ENCODE measurements at regions not wholly inside any gene's neighbourhood (a gene's known extent, or its start where the extent isn't known, plus 50 kb on each side); places are given as distances from the start of the nearest gene placed in this dataset.

DNA sequence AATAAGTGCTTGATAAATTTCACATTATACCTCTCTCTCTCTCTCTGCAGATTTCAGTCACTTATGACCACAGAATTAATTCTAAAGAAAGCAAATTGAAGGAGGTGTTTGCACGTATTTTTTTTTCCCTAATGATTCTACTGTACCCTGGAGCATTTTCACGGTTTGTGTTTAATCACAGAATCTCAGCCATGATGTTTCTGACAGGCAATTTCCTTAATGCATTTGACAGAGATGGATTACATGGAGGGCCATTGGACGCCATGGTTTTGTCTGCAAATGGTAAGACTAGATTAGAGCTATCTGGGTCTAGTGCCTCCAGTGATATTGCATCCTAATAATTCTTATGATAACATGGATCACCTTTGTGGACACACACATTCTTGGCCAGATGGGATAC lies 147.5 kb upstream of the RBFOX1 start:
- no peak for DNase-seq (ENCODE audit: low read depth in 1 of 2, low spot score in 1 of 2)

DNA sequence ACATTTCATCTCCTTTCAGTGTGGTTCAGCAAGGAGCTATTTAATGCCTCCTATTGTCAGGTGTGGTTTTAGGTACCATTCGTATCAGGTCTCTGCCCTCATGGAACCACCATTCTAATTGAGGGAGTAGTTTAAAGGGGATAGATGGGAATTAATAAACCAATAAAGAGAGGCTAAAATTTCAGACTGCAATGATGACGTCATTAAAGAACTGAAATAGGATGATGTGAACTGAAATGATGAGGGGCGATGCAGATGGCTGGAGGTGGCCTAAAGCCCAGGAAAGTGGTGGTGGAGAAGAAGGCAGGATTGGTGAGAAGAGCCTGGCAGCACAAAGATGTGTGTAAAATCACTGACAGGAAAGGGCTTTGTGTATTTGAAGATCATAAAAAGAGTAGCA lies 148.9 kb upstream of the RBFOX1 start:
- no peak for DNase-seq (ENCODE audit: low read depth in 1 of 2, low spot score in 1 of 2)

DNA sequence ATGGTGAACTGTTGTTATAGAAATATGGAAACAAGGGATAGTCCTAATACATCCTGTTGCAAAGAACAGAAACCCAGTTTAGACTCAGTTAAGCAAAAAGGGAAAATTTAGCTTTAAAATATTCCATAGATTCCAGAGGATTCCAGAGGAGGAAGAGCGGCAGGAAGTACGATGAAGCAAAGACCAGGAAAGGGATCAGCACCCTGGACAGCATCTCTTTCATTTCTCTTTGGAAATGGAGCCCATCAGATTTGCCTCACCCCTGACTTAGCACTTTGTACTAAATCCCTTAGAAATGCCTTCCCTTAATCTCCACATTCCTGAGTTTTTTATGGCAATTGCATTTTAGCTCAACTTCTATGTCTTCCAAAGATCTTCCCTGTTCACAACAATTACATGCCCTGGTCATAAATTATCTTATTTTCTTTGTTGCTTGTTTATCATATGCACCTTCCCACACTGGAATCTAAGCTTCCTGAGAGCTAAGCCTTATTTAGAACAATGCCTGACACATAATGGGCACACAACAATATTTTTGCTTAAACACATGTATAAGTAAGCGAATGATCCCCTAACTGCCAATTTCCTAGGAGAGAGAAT lies 150.0 kb upstream of the RBFOX1 start:
- no peak for DNase-seq (ENCODE audit: low read depth in 1 of 2, low spot score in 1 of 2)

DNA sequence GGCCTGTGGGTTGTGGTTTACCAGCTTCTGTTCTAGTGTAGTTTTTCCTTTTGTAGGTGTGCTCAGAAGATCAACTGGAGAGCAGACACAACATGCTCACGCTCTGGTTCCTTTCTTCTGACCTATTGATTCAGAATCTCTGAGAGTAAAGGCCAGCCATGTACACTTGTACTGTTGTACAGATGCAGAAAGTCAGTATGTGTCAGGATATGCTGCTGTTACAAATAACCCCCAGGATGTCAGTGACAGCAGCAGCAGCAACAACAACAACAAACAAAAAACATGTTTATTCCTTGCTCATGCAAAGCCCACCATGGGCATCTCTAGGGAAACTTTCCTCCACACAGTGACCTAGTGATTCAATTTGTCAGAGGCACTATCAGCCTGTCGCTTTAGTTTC lies 154.8 kb upstream of the RBFOX1 start:
- no peak for DNase-seq (ENCODE audit: low read depth in 1 of 2, low spot score in 1 of 2)

DNA sequence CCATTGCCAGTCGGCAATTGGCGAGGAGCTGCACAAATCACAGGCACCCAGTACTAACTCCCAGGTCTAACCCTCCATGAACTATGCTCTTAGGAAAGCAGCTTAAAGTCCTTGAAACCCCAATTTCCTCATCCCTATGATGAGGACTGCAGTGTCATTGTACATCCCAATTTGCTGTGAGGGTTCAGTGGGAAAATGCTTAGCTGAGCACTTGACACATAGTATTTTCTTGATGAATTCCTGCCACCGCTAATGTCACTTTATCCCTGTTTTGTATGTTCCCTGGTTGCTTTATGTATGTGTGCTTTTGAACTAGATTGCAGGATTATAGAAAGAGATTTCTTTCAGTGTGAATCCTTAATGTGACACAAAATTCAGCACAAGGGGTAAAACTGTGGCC lies 161.5 kb upstream of the RBFOX1 start:
- no peak for DNase-seq (ENCODE audit: low read depth in 1 of 2, low spot score in 1 of 2)

DNA sequence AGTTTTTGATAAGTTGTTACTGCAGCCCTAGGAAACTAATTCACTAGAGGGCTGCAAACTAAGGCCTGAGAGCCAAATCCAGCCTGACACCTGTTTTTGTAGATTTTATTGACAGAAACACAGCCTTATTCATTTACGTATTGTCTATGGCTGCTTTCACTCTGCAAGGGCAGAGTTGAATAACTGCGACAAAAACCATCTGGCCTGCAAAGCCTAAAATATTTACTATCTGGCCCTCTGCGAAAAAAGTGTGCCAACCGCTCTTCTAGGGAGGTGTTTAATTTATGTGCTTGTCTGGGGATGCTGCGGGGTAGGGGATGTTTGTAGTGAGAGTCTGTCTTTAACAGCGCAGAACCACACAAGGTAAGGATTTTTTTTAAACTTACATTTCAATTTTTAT lies 165.0 kb upstream of the RBFOX1 start:
- DNase-seq (ENCODE audit: low read depth in 1 of 2, low spot score in 1 of 2): no peak

DNA sequence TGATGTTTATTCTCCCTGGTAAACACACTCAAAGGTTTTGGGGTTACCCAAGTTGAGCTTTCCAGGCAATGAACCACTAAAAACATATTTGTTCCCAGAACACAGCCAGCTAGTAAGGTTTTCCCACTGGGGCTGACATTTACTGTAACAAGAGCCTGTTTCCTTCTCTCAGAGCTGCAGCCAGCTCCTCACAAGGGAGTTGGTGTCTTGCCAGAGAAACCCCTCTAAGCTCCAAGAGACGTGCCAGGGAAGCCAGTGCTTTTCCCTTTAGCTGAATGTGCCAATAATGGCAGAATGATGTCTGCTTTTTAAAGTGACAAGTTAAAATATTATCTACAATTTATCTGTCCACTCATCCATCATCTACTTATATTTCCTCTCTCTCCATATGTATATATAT lies 170.8 kb upstream of the RBFOX1 start:
- no peak for DNase-seq (ENCODE audit: low read depth in 1 of 2, low spot score in 1 of 2)

DNA sequence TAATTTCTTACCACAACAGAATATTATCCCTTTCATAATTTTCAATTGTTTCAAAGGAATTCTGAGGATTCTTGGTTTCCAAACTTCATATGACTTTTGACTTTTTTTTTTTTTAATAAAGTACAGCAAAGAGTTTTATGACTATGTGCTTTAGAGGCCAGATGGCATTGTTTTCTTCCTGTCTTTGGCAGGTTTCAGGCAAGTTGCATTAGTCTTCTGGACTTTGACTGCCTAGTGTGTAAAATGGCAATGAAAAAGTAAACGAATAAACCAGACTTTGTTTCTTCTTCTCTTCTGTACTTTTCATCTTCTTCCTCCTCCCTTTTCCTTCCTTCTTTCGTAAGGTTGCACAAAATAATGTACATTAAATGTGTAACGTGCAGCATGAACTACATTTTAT lies 172.6 kb upstream of the RBFOX1 start:
- no peak for DNase-seq (ENCODE audit: low read depth in 1 of 2, low spot score in 1 of 2)

DNA sequence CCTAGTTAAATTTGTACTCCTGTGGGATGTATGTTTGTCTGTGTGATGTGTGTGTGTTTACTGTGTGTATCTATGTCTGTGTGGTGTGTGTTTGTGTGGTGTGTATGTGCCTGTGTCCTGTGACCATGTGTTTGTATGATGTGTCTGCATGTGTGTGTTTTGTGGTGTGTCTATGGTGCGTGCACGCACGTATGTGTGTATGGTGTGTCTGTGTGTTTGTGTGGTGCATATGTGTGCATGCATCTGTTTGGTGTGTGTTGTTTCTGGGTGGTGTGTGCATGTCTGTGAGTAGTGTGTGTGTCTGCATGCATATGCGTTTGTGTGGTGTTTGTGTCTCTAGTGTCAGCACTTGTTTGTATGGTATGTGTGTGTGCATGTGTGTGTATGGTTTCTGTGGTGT lies 174.2 kb upstream of the RBFOX1 start:
- no peak for DNase-seq (ENCODE audit: low read depth in 1 of 2, low spot score in 1 of 2)

DNA sequence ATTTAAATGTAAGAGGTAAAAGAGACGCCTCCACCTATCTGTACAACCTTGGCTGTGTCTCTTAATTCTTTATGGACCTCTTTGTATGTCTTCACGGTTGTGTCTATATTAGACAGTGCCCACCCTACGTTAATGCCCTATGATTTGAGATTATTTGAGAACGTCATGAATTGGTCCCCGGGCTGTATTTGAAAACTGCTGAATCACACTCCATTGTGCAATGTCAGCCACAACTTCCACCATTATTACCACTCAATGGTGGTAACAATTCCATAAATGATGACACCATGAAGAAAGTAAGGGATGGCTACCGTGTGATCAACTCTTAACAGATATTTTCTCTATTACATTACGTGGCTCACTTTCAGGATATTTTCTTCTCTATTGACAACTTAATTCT lies 182.4 kb upstream of the RBFOX1 start:
- no peak for DNase-seq (ENCODE audit: low read depth in 1 of 2, low spot score in 1 of 2)

DNA sequence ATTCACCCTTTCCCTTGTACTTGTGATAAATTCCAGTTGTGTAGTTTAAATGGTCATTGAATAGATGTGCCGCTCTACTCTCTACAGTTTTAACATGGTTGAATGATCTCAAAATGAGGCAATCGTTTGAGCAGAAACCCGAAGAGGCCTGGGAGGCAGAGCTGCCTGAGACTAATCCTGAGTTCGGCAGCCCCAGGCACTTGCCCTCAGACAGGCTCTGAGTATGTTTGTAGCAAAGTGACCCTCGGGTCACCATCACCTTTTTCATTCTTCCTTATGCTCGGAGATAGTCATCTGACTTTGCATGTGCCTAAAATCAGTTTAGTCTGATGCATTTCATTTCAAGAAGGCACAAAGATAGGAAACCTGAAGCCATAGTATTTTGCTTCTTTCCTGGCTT lies 184.0 kb upstream of the RBFOX1 start:
- no peak for DNase-seq (ENCODE audit: low read depth in 1 of 2, low spot score in 1 of 2)

DNA sequence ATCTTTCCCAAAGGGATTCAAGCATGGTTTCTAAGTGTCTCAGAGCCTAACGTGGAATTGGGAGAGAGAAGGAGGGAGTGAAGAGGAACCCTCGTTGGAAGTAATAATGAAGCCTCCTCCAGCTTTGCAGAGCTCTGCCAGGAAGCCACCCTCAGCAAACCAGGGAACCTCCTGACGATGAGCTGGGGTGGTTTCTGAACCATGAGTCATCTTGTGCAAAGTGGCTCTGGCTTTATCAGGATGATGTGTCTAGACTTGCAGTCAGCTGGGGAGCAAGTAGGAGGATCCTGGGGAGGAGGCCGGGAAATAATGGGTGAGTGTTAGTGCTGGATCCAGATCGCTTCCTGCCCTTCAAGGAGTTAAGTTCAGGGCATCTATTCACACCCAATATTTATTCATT lies 191.7 kb upstream of the RBFOX1 start:
- no peak for DNase-seq (ENCODE audit: low read depth in 1 of 2, low spot score in 1 of 2)

DNA sequence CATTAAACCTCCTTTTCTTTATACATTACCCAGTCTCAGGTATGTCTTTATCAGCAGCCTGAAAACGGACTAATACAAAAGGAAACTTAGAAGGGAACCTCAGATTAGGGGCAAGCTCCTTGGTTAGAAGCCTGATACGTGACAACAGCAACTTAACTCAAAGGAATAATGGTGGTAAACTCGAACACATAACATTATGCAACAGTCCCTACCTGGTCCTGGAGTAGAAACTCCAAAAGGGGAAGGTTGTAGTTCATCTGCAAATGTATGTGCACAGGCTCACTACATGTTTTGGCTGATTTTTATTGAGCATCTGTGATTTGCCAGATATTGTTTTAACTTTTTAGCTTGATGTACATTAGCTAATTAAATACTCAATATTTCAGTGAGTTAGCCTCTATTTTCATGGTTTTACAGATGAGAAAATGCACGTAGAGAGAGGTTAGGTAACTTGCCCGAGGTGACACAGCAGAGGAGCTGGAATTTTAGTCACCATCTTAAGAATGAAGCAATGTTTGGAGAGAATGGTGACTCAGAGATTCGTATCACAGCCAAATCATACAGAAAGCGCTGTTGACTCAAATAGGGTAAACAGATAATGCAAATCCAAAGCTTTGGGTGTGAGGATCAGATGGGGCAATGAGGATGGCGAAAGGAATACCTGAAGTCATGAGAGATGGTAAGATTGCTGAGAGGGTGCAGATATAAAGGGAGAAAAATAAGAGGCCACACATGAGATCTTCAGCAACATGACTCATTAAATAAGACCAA lies 194.9 kb upstream of the RBFOX1 start:
- DNase-seq (ENCODE audit: low read depth in 1 of 2, low spot score in 1 of 2): no peak

DNA sequence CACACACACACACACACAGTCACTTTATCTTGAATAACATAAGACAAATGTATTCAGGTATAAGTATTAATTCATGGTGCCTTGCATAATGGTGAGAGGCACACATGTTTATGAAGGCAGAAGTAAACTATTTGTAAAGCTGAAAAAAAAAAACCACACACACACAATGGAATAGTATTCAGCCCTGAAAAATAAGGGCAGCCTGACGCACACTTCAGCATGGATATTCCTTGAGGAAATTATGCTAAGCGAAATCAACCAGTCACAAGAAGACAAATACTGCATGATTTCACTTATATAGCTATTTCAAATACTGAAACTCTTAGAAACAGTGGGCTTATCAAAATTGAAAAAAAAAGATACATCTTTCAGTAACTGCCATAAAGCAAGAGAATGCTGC lies 200.2 kb upstream of the RBFOX1 start:
- DNase-seq (ENCODE audit: low read depth in 1 of 2, low spot score in 1 of 2): no peak

DNA sequence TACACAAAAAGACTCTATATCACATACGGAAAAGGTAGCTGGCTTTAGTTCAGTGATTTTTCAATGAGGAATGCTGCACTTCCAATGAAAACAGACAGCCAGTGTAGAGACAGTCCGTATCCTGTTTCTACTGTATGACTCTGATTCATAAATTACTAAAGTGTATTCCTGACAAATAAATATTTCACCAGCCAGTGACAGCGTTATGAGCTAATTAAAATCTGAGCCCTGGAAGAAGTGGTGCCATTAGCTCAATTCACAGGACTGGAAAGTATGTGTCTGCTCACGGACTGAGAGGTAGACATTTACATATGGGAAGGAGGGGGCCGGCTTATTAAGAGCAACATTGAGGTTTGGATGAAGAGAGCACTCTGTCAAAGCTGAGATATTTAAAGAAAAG lies 207.9 kb upstream of the RBFOX1 start:
- no peak for DNase-seq (ENCODE audit: low read depth in 1 of 2, low spot score in 1 of 2)

DNA sequence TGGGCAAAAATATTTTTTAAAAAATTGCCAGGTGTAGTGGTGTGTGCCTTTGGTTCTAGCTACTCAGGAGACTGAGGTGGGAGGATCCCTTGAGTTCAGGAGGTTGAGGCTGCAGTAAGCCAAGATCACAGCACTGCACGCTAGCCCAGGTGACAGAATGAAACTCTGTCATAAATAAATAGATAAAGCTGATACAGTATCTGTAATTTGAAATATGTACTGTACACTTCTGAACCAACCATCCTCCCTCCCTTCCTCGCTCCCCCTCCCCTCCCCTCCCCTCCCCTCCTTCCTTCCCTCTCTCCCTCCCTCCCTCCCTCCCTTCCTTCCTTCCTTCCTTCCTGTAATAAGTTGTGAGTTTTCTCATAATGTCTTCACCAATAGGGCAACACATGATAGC lies 208.4 kb upstream of the RBFOX1 start:
- no peak for DNase-seq (ENCODE audit: low read depth in 1 of 2, low spot score in 1 of 2)

DNA sequence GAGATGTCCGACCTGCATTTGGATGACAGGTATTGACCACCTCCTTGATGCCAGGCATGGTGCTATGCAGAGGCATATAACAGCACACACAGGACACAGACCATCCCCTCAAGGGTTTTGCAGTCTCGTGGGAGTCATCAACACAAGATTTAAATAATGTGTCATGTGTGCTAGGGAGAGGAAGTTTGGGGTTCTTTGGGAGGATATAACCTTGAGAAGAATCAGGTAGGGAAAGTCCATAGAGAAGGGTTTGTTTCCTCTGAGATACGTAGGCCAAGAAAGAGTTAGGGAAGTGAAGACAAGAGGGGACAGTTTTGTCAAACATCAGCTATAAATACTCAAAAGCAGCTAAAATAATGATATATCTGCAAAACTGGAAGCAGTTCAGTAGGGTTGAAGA lies 215.9 kb upstream of the RBFOX1 start:
- no peak for DNase-seq (ENCODE audit: low read depth in 1 of 2, low spot score in 1 of 2)

DNA sequence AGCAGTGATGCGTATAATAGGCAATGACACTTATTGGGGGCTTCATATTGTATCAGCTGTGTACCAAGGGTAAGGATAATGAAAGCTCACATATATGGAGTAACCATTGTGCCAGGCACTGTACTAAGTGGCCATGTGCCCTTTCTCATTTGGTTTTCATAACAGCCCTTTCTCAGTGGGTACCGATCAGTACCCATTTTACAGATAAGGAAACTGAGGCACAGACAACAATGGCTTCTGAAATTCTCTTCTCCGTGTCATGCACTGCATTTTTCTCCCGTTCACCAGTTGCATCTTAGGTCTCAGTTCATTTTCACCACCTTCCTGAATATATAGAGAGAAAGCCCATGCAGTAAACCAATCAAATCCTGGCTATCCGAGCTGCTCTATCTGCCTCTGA lies 216.7 kb upstream of the RBFOX1 start:
- DNase-seq (ENCODE audit: low read depth in 1 of 2, low spot score in 1 of 2): no peak

DNA sequence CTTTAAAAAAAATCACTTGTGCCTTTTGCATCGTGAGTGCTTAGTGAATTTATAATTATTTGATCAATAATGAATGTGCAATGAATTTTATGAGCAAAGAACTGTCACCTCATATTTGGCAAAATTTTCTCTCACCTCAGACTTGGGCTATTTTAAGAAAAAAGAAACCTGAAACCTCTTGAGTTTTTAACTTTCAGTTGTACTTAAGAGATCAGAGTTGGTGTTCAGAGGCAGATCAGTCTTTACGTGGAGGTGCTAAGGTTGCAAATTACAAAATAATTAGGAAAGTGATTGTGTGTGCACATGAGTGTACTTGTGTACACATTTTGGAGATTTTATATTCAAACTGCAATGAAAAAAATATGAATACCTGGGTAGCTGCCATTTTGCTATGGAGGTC lies 218.7 kb upstream of the RBFOX1 start:
- DNase-seq (ENCODE audit: low read depth in 1 of 2, low spot score in 1 of 2): no peak

DNA sequence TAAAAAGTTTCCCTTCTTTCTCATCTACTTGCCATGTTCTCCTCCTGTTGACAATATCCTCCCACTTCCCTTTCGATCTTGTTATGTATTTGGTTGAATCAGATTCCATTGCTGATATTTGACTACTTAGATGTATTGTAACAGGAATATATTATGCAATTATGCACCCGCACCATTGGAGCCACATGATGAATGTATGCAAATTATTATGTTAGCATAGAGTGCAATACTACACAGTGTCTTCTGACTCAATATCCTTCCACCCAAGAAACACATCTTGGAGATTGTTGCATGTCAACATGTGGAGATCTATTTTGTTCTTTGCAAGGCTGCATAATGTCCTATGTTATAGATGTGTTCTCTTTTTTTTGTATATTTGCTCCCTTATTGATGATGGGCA lies 219.2 kb upstream of the RBFOX1 start:
- no peak for DNase-seq (ENCODE audit: low read depth in 1 of 2, low spot score in 1 of 2)

DNA sequence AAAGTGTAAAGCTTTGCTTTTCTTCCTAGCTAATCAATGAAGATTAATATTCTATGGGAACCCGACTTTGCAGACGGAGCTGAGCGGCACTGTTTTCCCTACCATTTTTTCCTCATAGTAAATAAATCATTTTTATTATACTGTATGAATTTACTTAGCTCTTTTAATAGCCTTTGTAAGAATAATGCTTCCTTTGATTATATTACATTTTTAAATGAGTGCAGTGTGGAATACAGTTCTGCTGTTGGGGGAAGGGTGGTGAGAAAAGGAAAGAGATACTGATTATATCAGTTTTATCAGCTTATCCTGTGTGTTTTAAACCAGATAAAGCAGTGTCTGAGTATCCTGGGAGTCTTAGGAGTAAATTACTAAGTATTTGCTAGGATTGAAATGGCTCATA lies 221.4 kb upstream of the RBFOX1 start:
- no peak for DNase-seq (ENCODE audit: low read depth in 1 of 2, low spot score in 1 of 2)

DNA sequence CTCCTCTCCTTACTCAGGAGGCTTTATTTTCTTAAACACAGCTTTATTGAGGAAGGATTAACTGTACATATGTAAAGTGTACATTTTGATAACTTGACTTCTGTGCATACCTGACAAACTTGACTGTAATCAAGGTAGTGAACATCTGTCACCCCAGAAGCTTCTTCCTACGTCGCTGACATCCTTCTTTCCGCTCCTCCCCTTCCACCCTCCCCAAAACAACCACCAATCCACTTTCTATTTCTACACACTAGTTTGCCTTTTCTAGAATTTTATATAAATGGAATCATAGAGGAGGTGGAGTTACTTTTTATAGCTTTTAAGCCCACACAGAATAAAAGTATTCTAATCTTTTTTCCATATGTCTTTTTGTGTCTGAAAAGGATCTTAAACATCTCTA lies 225.2 kb upstream of the RBFOX1 start:
- DNase-seq (ENCODE audit: low read depth in 1 of 2, low spot score in 1 of 2): no peak

DNA sequence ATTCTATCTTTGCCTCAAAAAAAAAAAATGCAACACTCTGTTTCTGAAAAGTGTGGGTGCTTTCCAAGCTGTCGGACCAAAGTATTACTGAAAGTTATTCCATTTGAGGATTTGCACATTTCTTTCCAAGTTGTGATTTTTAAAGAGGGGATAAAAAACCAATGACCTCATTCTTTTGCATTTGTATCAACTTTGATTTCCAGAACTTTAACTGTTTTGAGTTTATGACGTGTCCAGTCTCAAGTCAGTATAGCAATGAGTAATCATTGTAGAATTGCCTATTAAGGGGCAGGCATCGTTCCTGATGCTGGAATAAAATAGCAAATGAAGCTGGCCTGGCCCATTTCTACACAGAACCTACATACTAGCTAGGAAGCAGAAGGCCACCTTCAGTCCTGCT lies 229.6 kb upstream of the RBFOX1 start:
- DNase-seq (ENCODE audit: low read depth in 1 of 2, low spot score in 1 of 2): no peak

Measured in activated CD4-positive, alpha-beta T cell treated with anti-CD3 and anti-CD28 coated beads, Interleukin-2, amount 50 U/mL, for 24 hours (primary cell).